Stimulated activated memory B cell treated with anti-CD40 and anti-IgM and Interleukin-4, amounts not matched to agents 10 μg/mL and 1 μg/mL and 100 μg/mL, for 72 hours (primary cell): ENCODE measurements at regions not wholly inside any gene's neighbourhood (a gene's known extent, or its start where the extent isn't known, plus 50 kb on each side); places are given as distances from the start of the nearest gene placed in this dataset.
"Not testable (repeated sequence)": the region's sequence is repeated elsewhere in the genome, so short reads cannot be mapped to it uniquely, and the experiment has no call there.

Experiments used
- ATAC-seq: fragments of 150-1000 bp; cut with Tn5 transposase; 2 replicates; pipeline ENCODE4 v1.10.0; 2021
- H3K27ac Mint-ChIP-seq: one replicate; pipeline ENCODE4 v1.8.0; 2022; ENCODE audit warnings: mild to moderate bottlenecking, mixed read lengths
- H3K27me3 Mint-ChIP-seq: one replicate; pipeline ENCODE4 v1.8.0; 2022; ENCODE audit warnings: mixed read lengths
- H3K36me3 Mint-ChIP-seq: one replicate; pipeline ENCODE4 v1.8.0; 2022; ENCODE audit warnings: mixed read lengths
- H3K4me1 Mint-ChIP-seq: one replicate; pipeline ENCODE4 v1.8.0; 2022; ENCODE audit warnings: mixed read lengths
- H3K4me3 Mint-ChIP-seq: one replicate; pipeline ENCODE4 v1.8.0; 2022; ENCODE audit warnings: mild to moderate bottlenecking, moderate library complexity, mixed read lengths
- H3K9me3 Mint-ChIP-seq: one replicate; pipeline ENCODE4 v1.8.0; 2022; ENCODE audit warnings: mixed read lengths

DNA sequence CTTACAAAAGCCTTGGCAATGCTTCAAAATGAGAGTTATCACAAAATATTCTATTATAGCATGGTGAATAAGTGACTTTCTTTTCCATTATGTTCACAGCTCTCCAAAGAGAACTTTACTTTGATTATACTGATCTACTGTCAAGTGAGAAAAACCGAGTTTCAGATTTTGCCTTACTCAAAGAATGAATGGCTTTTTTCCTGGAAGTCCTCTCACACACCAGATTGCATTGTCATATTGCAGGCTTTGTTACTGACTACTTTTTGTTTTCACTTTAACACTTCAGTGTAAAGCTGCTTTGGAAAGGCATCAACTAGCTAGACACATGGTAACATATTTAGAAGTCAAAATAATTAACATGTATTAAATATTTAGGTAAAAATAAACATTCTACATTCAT is 765.2 kb upstream of the NUDT12 start:
- H3K27ac Mint-ChIP-seq, result no peak overlapping the region
- ATAC-seq, result no peak
- no peaks in the 10 kb centered on the region for H3K36me3 Mint-ChIP-seq
- no peaks in the 10 kb centered on the region for H3K4me1 Mint-ChIP-seq
- peaks cover 4% of the 10 kb centered on the region for H3K9me3 Mint-ChIP-seq
- H3K4me3 Mint-ChIP-seq, result no peak overlapping the region
- H3K27me3 Mint-ChIP-seq, result no peaks in the 10 kb centered on the region

DNA sequence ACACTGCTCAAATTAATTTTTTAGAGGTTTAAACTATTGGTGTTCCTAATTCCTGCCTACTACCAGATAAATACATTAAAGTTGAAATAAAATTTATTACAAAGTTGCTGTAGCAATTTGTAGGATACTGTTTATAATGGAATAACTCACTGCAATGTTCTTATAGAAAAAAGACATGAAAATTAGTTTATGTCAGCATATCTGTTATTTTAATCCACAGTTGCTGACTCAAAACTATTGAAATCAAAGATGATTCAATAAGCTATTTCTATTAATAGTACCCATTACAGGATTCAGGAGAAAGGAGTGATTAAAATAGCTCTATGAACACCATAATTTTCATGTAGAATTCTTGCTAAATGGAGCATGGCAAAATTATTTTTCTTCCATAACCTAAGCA is 764.4 kb upstream of the NUDT12 start:
- H3K27ac Mint-ChIP-seq, result no peak overlapping the region
- peaks cover 4% of the 10 kb centered on the region for H3K9me3 Mint-ChIP-seq
- H3K4me1 Mint-ChIP-seq, result no peaks in the 10 kb centered on the region
- no peak overlapping the region for H3K4me3 Mint-ChIP-seq
- no peaks in the 10 kb centered on the region for H3K27me3 Mint-ChIP-seq
- no peak for ATAC-seq
- no peaks in the 10 kb centered on the region for H3K36me3 Mint-ChIP-seq

DNA sequence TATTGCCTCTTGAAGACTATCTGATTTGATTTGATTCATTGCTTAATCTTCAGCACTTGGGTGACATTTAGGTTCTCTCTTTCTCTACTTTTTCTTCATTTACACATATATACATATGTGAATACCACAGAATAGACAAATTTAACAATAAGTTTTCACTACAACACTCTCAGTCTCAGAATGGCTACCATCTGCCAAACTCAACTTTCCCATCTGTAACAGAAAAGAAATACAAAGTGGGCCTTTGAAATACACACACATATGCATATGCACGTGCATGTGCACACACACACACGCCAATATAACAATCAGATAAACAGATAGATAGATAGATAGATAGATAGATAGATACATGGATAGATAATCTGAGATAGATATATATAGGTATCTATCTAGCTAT is 762.8 kb upstream of the NUDT12 start:
- Mint-ChIP-seq H3K4me3 (no peak overlapping the region), H3K27me3 (no peaks in the 10 kb centered on the region), H3K4me1 (no peaks in the 10 kb centered on the region), H3K27ac (no peak overlapping the region), H3K36me3 (no peaks in the 10 kb centered on the region), H3K9me3 (peaks cover 3% of the 10 kb centered on the region)
- no peak for ATAC-seq

DNA sequence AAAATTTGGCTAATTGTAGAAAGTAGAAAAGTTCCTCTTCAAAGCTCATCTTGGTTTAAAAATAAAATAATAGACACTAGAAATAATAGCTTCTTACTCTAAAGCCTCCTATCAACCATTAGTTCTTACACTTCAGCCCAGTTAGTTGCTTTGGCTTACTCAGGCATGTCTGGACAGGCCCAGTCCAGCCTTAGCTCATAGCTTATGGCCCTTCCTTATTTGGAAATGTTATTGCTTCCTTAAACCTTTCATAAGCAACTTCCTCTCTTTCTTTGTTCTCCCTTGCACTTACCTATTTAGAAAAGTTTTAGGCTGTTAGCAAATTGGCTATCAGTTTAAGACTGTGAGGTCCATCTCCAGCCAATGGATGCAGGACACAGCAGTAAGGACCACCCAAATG is 754.1 kb upstream of the NUDT12 start:
- H3K9me3 Mint-ChIP-seq, H3K27me3 Mint-ChIP-seq, H3K27ac Mint-ChIP-seq, ATAC-seq, H3K4me1 Mint-ChIP-seq, H3K36me3 Mint-ChIP-seq, H3K4me3 Mint-ChIP-seq: not testable (repeated sequence)

DNA sequence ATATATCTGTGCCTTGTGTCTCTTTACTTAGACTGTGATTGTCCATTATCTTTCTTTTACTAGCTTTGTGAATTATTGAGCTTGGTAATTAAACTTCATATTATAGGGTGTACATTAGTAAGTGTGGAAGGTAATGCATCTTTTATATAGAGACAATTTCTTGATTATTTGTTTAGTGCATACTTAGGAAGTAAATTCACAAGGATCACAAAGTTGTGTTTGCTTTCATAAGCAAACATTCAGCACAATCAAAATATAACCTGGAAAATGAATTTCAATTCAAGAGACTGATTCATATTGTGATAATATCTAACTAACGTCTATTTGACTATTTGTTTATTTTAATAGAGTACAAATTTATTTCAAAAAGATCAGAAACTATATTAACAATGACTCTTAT is 749.9 kb upstream of the NUDT12 start:
- no peak overlapping the region for H3K4me3 Mint-ChIP-seq
- no peaks in the 10 kb centered on the region for H3K27me3 Mint-ChIP-seq
- no peaks in the 10 kb centered on the region for H3K4me1 Mint-ChIP-seq
- no peaks in the 10 kb centered on the region for H3K9me3 Mint-ChIP-seq
- ATAC-seq, result no peak
- no peaks in the 10 kb centered on the region for H3K36me3 Mint-ChIP-seq
- H3K27ac Mint-ChIP-seq, result no peak overlapping the region

GRCh38 chr5:104305602-104306001 is 743.0 kb upstream of the NUDT12 start:
- Mint-ChIP-seq H3K27ac (no peak overlapping the region), H3K27me3 (no peaks in the 10 kb centered on the region), H3K36me3 (no peaks in the 10 kb centered on the region), H3K9me3 (no peaks in the 10 kb centered on the region), H3K4me3 (no peak overlapping the region), H3K4me1 (no peaks in the 10 kb centered on the region)
- ATAC-seq, result no peak

DNA sequence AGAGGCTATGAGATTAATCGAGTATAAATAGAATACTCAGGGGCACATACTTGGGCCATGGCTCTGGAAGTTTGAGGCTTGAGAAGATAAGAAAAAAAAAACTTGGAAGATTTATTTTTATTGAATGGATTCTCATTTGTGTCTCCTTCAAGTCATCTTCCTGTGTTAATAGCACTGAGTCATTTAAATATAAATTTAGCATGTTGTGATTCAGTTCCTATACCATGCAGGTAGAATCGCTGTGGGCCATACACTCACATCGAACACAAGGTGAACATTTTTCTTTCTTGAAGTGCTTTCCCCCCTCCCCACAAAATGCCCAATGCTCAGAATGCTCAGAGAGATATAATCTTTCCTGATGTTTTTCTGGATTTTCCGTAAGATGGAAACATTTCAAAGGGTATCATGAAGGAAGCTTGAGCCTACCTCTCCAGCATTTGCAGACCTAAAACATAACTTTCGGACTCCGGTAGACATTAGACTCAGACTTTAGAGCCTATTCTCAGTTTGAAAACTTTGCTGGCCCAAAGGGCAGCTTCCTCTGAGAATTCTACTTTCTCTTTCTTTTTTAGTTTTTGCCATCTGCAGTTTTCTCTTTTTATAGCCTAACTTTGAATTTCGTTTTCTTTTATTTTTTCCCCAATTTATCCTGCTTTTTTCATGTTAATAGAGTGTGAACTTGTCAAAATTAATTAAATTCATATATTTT is 737.6 kb upstream of the NUDT12 start:
- no peak for ATAC-seq
- Mint-ChIP-seq H3K27me3 (no peaks in the 10 kb centered on the region), H3K9me3 (no peaks in the 10 kb centered on the region), H3K27ac (no peak overlapping the region), H3K4me1 (no peaks in the 10 kb centered on the region), H3K4me3 (no peak overlapping the region), H3K36me3 (no peaks in the 10 kb centered on the region)

DNA sequence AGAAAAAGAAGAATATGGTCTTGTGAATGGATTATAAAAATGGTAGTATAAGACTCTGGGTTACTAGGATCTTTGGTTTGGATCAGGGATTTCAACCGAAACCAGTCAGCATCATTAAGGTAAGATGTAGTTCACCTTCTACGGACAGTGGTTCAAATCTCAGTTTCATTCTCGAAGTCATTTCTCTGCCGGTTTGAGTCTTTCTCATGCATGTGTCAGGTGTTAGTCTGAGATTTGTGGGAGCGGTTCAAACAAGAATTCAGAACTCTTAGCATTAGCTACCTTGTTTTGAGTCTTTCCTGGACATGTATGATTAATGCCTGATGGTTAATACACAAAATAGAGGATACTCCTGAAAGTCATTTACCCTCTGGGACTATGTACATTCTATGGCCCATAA is 735.9 kb upstream of the NUDT12 start:
- no peak overlapping the region for H3K27ac Mint-ChIP-seq
- ATAC-seq, result no peak
- no peak overlapping the region for H3K4me3 Mint-ChIP-seq
- no peaks in the 10 kb centered on the region for H3K4me1 Mint-ChIP-seq
- no peaks in the 10 kb centered on the region for H3K27me3 Mint-ChIP-seq
- no peaks in the 10 kb centered on the region for H3K9me3 Mint-ChIP-seq
- H3K36me3 Mint-ChIP-seq, result no peaks in the 10 kb centered on the region

DNA sequence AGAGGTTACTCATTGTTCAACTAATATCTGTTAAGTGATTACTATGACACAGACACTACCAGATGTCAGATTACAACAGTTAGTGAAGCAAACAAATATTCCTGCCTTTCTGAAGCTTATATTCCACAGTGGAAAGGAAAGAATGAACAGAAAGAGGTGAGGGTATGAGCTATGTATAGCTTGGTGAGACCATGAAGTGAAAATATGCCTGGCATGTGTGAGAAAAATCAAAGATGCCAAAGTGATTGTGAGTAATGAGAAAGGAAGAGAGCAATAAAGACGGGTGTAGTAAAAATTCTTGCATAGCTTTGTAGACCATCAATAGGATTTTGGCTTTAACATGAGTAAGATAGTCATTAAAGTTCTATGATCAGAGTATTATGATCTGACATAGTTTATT is 734.5 kb upstream of the NUDT12 start:
- no peaks in the 10 kb centered on the region for H3K4me1 Mint-ChIP-seq
- no peak overlapping the region for H3K4me3 Mint-ChIP-seq
- ATAC-seq, result no peak
- no peaks in the 10 kb centered on the region for H3K27me3 Mint-ChIP-seq
- no peak overlapping the region for H3K27ac Mint-ChIP-seq
- H3K9me3 Mint-ChIP-seq, result no peaks in the 10 kb centered on the region
- H3K36me3 Mint-ChIP-seq, result no peaks in the 10 kb centered on the region

DNA sequence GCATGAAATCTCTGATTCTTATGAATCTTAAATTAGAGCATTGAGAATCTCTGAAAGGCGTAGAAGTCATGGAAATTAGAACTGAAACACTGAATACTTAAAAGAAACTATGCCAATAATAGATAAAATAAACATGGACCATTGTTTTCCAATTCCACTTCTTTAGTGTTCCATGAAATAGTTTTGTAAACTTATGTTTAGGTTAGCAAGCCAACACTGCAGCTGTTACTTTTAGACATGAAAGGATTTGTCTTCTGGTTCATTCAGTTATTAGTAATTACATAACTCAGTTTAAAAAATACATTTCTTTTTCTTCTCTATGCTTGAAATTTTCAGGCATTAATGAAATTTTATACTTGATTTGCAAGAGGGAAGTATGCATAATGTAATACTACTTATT is 733.4 kb upstream of the NUDT12 start:
- H3K36me3 Mint-ChIP-seq, result no peaks in the 10 kb centered on the region
- no peak overlapping the region for H3K27ac Mint-ChIP-seq
- no peaks in the 10 kb centered on the region for H3K9me3 Mint-ChIP-seq
- H3K4me1 Mint-ChIP-seq, result no peaks in the 10 kb centered on the region
- H3K4me3 Mint-ChIP-seq, result no peak overlapping the region
- ATAC-seq, result no peak
- H3K27me3 Mint-ChIP-seq, result no peaks in the 10 kb centered on the region

DNA sequence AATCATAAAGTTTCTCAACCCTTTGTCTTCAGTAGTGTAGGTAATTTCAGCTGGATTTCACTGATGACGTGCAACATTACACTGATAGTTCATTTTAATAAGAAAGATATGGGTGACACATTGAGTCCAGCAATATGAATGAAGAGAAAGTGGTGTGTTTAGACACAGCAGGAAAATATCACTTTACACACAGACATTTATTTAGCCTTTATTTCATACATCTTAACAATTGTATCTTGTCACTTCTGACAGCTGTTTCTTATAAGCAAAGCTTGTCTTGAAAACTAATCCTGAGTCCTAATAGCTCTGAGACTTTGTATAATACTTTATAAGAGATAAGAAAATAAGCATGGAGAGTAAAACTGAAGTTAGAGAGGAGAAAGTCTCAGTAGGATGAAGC is 720.5 kb upstream of the NUDT12 start:
- no peak overlapping the region for H3K27ac Mint-ChIP-seq
- H3K4me3 Mint-ChIP-seq, result no peak overlapping the region

GRCh38 chr5:104273725-104274124 is 711.1 kb upstream of the NUDT12 start:
- H3K4me1 Mint-ChIP-seq, result no peaks in the 10 kb centered on the region
- H3K36me3 Mint-ChIP-seq, result no peaks in the 10 kb centered on the region
- peaks cover 3% of the 10 kb centered on the region for H3K9me3 Mint-ChIP-seq
- no peak overlapping the region for H3K4me3 Mint-ChIP-seq
- ATAC-seq, result no peak
- H3K27me3 Mint-ChIP-seq, result no peaks in the 10 kb centered on the region
- no peak overlapping the region for H3K27ac Mint-ChIP-seq

More for the DNA sequence above, 720.5 kb upstream of the NUDT12 start:
- Mint-ChIP-seq H3K4me1 (no peaks in the 10 kb centered on the region), H3K36me3 (no peaks in the 10 kb centered on the region), H3K27me3 (no peaks in the 10 kb centered on the region), H3K9me3 (no peaks in the 10 kb centered on the region)
- no peak for ATAC-seq

- no peak for ATAC-seq
- no peak overlapping the region for H3K27ac Mint-ChIP-seq
- H3K27me3 Mint-ChIP-seq, result no peaks in the 10 kb centered on the region
- no peaks in the 10 kb centered on the region for H3K4me1 Mint-ChIP-seq
- H3K36me3 Mint-ChIP-seq, result no peaks in the 10 kb centered on the region
- H3K4me3 Mint-ChIP-seq, result no peak overlapping the region
- H3K9me3 Mint-ChIP-seq, result no peaks in the 10 kb centered on the region
Measured at GRCh38 chr5:104267320-104268015, 704.9 kb upstream of the NUDT12 start.

DNA sequence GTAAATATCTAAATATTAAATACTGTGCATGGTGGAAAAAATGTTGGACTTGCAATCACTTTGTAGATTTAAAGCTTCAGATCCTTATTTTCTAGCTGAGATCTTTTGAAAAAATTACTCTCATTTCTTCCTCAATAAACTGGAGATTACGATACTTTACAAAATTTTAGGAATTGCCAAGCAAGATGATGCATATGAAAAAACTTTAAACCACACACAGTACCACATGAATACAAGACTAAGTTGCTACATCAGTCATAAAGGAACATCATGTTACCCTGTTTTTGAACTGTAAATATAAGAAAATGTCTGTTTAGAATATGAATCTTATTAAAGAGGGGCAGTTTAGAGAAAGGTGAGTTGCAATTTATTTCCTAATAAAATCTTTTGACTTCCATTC is 703.6 kb upstream of the NUDT12 start:
- Mint-ChIP-seq H3K4me3 (no peak overlapping the region), H3K36me3 (no peaks in the 10 kb centered on the region), H3K9me3 (no peaks in the 10 kb centered on the region), H3K27me3 (no peaks in the 10 kb centered on the region), H3K4me1 (no peaks in the 10 kb centered on the region), H3K27ac (no peak overlapping the region)
- no peak for ATAC-seq

- Mint-ChIP-seq H3K4me3 (no peak overlapping the region), H3K9me3 (no peaks in the 10 kb centered on the region), H3K27me3 (no peaks in the 10 kb centered on the region), H3K36me3 (no peaks in the 10 kb centered on the region), H3K4me1 (no peaks in the 10 kb centered on the region), H3K27ac (no peak overlapping the region)
- ATAC-seq, result no peak
Measured at GRCh38 chr5:104265531-104266140, 703.0 kb upstream of the NUDT12 start.

DNA sequence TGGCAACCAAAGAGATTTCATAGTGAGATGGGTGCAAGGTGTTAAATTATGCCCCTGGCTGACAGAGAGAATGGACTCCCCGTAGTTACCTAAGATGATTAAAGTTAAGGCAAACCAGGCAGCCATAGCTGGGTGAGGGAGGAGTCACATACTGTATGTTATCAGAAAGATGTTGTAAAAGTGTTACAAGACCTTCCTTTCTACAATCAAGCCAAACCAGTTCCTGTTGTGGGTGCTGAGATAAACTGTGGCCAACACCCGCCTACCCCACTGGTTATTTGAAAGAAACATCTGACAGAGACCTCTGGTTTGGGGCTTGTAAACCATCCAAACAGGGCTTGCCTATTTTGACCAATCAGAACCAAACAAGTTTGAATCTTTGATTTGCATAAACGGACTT is 684.7 kb upstream of the NUDT12 start:
- H3K36me3 Mint-ChIP-seq, result no peaks in the 10 kb centered on the region
- H3K27ac Mint-ChIP-seq, result no peak overlapping the region
- no peaks in the 10 kb centered on the region for H3K4me1 Mint-ChIP-seq
- ATAC-seq, result no peak
- H3K9me3 Mint-ChIP-seq, result peaks cover 3% of the 10 kb centered on the region
- no peak overlapping the region for H3K4me3 Mint-ChIP-seq
- no peaks in the 10 kb centered on the region for H3K27me3 Mint-ChIP-seq
